GM18867 (cell line): ENCODE measurements at regions not wholly inside any gene's neighbourhood (a gene's known extent, or its start where the extent isn't known, plus 50 kb on each side); places are given as distances from the start of the nearest gene placed in this dataset.

Experiments
- ATAC-seq: cut with Tn5 transposase; IDR thresholded peaks from one replicate; pipeline ENCODE4 v1.9.1; 2021; ENCODE audit warnings: mild to moderate bottlenecking, moderate library complexity; ENCODE audit not compliant: unreplicated experiment

GRCh38 chr12:30106204-30106965, 322.6 kb upstream of the TMTC1 start:
- ATAC-seq = no peak

DNA sequence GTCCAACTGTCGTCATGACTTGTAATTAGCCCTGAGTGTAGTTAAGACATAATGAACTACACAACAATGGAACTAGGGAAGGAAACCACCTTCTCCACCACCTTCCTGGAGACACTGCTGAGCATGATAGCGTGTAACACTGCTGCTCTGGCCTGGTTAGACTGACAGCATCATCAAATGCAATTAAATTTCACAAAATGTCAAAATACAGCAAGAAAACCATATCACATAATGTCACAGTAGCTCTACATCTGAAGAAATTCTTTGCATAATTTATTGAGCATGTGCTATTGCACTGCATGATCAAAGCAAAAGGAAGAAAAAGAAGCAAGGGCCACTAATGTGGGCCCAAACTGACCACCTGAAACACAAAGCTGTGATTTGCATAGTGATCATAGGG, 321.8 kb upstream of the TMTC1 start:
- no peak for ATAC-seq

DNA sequence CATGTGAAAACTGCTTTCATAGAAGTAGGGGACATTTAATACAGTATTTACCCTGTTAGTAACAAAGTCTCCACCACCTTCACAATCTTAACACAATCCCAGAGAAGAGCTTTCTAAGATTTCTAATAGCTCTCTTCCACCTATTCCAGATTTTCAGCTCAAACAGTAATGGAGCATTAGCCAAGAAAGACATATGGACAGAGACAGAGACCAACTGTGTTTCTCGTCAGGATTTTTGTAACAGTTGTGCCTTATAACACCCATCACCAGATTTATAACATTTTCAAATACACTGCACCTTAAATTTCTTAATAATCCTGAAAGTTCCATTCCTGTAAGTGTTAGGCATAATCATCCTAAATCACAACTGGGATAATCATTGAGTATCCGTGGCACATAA, 321.2 kb upstream of the TMTC1 start:
- ATAC-seq = no peak

DNA sequence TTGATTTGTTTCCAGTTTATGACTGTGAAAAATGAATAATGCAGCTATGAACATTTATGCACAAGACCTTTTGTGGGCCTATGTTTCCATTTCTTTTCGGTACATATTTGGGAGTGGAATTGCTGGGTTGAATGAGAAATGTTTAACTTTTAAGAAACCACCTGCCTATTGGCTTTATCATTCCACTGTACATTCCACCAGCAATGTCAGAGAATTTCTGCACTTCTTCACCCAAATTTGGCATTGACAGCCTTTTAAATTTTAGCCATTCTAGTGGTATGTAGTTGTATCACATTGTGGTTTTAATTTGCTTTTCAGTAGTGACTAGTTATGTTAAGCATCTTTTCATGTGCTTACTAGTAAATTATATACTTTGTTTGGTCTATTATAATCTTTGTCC, 317.0 kb upstream of the TMTC1 start:
- no peak for ATAC-seq

DNA sequence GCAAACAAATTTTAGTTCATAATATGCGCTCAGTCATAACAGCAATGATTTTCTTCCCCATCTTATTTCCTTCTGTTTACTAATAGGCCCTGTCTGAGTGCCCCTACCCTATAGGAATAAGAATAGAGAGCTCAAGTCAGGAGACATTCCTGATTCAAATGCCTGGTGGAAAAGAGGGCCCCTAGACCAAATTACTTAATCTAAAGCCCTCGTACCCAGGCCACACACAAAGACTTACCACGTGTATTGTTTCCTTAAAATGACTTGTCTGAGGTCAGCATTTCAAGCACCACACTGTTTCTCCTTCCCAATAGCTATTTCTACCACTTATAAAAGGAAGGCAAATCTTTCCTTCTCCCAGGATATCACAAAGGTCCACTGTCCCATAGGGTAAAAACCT, 314.9 kb upstream of the TMTC1 start:
- no peak for ATAC-seq

DNA sequence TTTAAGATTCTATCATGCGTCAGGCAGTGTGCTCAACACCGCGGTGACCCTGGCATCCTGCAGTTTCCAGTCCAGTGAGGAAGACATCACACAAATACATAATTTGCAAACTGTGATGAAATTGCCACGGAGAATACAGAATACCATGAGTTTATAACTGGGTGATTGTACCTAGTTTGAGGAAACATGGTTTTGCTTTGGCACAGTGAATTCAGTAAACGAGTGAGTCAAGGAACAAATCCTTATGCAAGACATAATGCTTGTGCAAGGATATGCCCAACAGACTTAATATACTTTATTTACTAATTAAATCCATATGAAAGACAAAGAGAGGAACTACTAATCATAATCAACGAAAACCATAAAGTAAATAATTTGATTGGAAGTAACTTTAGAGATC, 311.8 kb upstream of the TMTC1 start:
- ATAC-seq = no peak

GRCh38 chr12:30092983-30093617, 309.4 kb upstream of the TMTC1 start:
- no peak for ATAC-seq

- no peak for ATAC-seq
Measured at GRCh38 chr12:30090258-30090657, 306.5 kb upstream of the TMTC1 start.

DNA sequence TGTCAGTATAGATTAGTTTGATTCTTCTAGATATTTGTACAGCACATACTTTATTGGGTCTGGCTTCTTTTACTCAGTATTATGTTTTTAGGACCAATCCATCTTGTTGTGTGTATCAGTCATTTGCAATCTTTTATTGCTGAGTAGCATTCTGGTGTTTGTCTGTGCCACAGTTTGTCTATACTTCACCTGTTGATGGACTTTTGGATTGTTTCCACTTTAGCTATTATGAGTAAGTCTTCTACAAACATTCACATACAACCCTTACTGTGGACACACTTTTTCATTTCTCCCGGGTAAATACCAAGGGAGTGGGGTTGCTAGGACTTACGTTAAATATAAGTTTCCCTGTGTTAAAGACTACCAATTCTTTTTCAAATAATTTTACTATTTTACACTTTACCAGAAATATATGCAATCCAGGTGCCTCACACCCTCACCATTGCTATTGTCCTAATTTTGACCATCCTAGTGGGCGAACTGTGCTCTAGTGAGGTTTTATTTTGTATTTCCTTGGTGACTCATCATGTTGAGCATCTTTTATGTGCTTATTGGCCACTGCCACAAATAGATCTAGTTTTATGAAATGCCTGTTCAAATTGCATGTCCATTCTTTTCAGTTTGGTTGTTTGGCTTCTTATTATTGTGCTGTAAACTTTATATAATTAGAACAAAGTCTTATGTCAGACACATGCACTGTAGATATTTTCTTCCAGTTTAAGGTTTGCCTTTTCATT, 304.7 kb upstream of the TMTC1 start:
- no peak for ATAC-seq

DNA sequence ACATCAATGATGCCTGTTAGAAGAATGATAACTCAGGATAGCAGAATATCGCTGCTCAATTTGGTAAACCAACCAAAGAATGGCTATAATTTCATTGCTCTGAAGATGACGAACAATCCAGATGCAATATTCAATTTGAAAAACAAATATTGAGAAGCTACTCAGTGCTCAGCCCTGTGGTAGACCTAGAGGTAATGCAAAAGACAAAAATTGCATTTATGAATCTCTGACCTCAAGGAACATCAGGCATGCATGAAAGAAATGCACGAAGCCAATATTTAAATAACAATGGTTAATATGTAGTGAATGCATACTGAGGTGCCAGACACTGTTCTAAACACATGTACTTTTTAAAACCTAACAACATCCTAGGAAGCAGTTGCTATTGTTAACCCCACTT, 298.6 kb upstream of the TMTC1 start:
- no peak for ATAC-seq

GRCh38 chr12:30074916-30075315, 291.2 kb upstream of the TMTC1 start:
- ATAC-seq = no peak

DNA sequence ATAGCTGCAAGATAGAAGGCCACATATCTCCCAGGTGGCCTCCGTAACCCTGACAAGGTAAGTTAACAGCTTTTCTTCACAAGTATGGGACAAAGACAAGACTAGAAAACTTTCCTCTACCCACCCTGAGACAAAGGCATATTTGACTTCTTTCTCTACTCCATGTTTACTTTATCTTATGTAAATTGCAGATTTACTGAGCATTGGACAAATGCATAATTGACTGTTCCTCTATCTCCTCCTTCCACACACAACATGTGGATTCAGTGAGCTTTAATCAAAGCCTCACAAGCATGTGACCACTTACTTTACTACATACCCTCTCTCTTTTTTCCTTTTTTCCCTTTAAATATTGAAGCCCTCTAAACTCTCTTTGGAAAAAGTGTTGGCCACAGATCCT, 289.1 kb upstream of the TMTC1 start:
- ATAC-seq = no peak

DNA sequence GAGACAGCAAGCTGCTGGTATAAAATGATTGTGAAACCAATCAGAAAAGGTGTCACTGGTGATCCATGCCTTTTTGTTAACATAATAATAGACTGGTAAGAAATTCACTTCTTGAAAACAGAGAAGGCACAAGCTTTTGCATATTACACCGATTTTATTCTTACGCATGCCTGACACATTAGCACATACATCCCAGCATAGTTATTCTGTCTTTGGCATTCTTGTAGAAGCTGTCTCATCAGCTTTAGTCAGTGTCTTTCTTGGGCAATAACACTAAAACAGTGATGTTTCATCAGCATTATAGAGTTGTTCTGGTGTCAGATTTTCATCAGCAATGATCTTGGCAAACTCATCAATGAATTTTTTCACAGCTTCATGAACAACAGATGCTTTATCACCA, 283.4 kb upstream of the TMTC1 start:
- ATAC-seq = no peak

GRCh38 chr12:30064906-30065305, 281.2 kb upstream of the TMTC1 start:
- no peak for ATAC-seq

- ATAC-seq = no peak
Measured at GRCh38 chr12:30063435-30063945, 279.7 kb upstream of the TMTC1 start.

- ATAC-seq = no peak
Measured at GRCh38 chr12:30048371-30048770, 264.6 kb upstream of the TMTC1 start.

DNA sequence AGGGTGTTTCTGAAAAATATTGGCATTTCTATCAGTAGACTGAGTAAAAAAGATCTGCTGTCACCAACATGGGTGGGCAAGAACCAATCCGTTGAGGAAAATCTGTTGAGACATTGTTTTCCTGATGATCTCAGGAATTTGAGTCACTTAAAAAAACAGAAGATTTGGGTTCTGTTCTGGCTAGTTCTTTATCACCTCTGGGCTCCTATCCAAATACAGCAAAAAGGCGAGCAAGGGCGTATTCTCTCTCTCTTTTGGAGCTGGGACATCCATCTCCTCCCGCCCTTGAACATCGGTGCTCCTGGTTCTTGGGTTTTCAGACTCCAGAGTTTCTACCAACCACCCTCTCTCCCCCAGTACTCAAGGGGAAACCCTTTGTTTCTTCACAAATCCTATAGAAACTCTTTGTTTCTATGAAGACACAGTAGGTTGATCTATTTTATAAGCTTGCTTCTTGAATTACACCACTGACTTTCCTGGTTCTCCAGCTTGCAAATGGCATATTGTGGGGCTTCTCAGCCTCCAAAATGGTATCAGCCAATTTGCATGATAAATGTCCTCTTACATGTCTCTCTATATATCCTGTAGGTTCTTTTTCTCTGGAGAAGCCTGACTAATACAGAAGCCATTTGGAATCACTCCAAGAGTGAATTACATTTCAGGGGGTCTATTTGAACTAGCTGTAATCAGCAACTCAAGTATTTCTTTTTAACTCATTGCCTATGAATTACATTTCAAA, 263.9 kb upstream of the TMTC1 start:
- ATAC-seq = no peak

DNA sequence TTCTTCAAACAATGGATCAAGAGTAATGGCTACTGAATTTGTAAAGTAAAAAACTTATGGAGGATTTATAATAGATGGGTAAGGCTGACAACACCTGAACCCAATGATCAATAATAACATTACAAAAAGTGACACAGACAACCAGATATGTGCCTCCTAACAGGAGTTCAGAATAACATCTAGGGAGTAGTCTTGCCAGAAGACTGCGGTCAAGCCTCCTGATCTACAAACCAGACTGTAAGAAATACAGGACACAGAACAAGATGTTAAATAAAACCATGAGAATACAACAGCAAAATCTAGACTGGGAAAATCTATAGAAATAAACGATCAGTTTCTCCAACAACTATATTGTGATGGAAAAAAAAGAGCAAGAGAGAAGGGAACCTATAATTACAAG, 262.6 kb upstream of the TMTC1 start:
- ATAC-seq = no peak

DNA sequence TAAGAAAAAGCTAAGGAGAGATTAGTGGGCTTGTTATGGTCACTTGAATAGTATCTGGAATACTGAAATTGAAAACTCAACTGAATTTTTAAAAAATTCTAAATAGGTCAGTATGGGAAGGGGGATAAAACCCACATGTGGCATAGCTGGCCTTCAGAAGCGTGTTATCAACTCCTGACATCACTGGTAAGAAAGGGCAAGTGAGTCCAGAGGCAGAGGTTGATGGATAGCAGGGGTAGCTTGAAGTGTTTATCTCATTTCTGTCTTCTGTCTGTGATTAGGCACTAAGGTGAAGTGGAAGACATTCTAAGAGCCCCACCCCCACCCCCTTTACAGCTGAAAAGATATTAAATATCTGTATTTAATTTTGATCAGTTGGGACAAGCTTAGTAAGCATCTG, 261.4 kb upstream of the TMTC1 start:
- ATAC-seq = no peak

- no peak for ATAC-seq
Measured at GRCh38 chr12:30044206-30044605, 260.5 kb upstream of the TMTC1 start.

DNA sequence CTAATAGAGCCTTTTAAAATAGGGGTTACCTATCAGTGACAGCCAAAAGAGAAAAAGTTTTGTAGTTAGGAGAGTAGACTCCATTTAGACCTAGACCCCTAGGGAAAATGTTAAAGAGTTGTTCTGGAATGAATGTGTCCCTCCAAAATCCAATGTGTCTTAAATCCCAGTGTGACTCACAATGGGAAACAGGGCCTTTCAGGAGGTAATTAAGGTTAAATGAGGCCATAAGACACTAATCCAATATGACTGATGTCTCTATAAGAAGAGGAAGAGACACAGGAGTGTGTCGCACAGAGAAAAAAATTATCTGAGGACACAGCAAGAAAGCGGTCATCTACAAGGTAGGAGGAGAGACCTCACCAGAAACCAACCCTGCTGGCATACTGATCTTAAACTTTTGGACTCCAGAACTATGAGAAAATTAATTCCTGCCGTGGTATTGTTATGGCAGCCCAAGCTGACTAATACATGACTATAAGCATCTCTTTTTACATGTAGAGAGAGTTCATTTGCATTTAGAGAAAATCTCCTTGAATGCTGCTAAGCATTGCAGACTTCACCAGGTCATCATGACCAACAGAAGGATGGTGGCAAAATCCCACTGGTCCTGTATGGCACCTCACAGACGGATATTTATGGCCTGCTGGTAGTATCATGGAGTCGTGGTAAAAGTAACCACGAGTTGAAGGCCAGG, 259.6 kb upstream of the TMTC1 start:
- no peak for ATAC-seq
